ENCODE measurements at regions not wholly inside any gene's neighbourhood (a gene's known extent, or its start where the extent isn't known, plus 50 kb on each side); places are given as distances from the start of the nearest gene placed in this dataset.
"Not testable (repeated sequence)": the region's sequence is repeated elsewhere in the genome, so short reads cannot be mapped to it uniquely, and the experiment has no call there.

DNA sequence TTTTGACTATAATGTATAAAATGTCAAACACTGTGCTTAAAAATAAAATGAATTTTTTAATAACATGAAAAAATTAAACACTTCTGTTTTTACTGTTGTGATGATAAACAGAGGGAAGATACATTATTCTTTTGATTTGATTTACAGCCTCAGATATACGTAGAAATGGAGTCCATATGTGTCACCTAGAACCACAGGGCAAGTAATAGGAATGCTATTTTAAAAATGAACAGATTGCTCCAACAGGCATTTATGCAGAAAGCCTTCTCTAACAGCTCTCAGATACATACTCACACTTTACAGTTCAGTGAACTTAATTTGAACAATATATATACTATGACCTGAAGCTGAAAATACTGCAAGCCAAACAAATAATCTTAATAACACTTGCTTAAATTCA is 1551.0 kb downstream of the GRIK2 start:
- DNase-seq (ENCODE audit: extremely low spot score, insufficient read length, low read depth) (no peak), FAIRE-seq (no peak)

DNA sequence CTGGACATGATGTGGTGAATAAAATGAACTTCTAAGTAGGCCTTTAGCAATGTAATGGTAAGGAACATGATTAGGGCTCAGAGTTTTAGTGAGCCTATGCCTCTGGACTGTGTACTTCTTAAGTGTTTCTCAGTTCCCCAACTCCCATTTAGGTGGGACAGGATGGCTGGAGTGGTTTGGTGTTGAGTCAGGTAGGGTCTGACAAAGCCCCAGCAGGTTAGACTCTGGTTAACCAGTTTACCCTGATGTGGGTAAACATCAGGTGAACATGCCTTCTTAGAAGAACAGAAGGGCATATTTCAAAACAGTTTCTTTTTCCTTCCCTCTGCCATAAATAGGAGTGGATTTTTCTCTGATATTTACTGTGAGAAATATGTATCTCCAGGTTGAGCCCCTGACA is 1548.7 kb downstream of the GRIK2 start:
- FAIRE-seq (no peak), DNase-seq (ENCODE audit: extremely low spot score, insufficient read length, low read depth) (no peak)

DNA sequence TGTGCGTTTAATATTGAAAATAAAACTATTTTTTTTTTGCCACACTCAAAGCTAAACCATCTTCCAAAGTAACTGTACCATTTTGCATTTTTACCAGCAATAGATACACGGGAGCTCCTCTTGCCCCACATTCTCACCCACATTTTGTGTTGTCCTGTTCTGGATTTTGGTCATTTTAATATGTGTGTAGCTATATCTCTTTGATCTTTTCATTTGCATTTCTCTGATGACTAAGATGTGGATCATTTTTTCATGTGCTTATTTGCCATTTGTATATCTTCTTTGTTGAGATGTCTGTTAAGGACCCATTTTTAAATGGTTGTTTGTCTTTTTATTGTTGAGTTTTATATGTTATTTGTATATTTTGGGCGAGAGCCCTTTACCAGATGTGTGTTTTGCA is 1543.5 kb downstream of the GRIK2 start:
- FAIRE-seq (no peak), DNase-seq (ENCODE audit: extremely low spot score, insufficient read length, low read depth) (no peak)

DNA sequence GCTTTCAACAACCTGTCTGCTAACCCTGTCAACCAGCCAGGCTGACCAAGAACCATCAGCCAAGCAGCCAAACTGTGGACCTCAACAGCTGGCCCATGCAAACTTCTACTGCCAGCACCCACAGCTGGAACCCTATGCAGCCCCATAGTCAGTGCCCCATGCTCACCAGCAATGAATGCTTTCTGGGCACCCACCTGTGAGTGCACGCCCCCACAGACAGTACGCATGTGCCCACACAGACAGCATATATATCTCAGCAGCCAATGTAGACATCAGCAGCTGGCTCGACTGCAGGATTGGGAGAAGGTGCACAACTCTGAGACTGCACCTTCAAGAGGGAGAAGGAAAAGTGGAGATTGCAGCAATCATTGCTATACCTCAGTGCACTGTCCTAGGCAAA is 1534.6 kb downstream of the GRIK2 start:
- no peak for FAIRE-seq

DNA sequence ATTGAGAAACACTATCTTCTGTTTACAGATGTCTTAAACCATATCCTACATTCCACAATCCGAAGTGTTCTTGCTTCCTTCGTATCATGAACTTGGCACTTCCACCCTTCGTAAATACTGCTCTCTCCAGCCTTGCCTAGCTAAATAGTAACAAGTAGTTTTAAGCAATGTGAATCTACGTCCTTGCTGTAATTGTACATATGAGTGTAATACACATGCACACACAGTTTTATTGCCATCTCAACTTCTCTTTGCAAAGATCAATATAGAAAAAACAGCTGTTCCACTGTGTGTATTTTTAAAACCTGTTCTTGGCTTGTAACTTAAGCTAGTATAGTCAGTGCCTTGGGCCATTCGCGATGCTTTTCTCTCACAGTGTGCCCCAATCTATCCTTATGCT is 1524.7 kb downstream of the GRIK2 start:
- no peak for FAIRE-seq
- DNase-seq (ENCODE audit: extremely low spot score, insufficient read length, low read depth): no peak

More for the DNA sequence above, 1534.6 kb downstream of the GRIK2 start:
- DNase-seq (ENCODE audit: extremely low spot score, insufficient read length, low read depth): no peak

DNA sequence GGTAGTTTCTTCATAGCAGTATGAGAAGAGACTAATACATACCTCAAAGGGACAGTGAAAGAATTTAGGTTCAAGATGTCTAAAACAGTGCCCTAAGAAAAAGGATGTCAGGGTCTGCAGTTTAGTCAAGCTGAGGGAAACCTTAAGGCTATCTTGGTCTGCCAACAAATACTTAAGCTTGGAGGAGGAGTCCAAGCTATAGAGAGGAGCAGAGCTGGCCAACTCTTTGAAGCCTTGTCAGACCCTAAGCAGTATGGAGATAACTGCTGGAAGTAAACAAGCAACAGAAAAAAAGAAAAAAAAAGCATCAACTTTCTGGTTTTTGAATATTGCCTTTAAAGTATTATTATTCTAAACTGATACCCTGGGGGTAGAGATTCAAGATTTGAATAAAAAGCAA is 1518.1 kb downstream of the GRIK2 start:
- DNase-seq (ENCODE audit: extremely low spot score, insufficient read length, low read depth) (no peak), FAIRE-seq (no peak)

DNA sequence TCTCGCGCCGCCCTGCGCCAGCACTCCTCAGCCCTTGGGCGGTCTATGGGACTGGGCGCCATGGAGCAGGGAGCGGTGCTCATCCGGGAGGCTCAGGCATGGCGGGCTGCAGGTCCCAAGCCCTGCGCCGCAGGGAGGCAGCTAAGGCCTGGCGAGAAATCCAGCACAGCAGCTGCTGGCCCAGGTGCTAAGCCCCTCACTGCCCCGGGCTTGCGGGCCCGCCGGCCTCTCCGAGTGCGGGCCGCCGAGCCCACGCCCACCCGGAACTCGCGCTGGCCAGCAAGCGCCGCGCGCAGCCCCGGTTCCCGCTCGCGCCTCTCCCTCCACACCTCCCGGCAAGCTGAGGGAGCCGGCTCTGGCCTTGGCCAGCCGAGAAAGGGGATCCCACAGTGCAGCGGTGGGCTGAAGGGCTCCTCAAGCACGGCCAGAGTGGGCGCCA is 1517.2 kb downstream of the GRIK2 start:
- not testable (repeated sequence) for FAIRE-seq; DNase-seq (ENCODE audit: extremely low spot score, insufficient read length, low read depth)

DNA sequence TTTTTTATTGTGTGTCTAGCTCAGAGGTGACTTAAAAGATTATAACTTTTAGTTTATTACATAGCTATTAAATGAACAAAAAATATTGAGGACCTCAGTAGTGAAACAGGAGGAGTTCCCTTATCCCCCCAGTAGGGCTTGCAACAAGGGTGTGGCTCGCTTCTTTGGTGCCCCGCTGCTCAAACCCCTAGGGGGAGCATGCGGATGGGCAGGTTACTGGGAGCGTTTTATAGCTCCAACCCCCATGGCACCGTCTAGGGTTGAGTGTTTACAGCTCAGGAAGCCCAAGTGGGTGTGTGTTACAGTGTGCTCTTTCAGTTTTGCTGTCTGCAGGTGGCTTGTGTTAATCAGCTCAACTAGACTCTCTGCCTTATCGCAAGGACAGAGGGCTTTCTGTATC is 1513.7 kb downstream of the GRIK2 start:
- DNase-seq (ENCODE audit: extremely low spot score, insufficient read length, low read depth) (no peak), FAIRE-seq (no peak)

DNA sequence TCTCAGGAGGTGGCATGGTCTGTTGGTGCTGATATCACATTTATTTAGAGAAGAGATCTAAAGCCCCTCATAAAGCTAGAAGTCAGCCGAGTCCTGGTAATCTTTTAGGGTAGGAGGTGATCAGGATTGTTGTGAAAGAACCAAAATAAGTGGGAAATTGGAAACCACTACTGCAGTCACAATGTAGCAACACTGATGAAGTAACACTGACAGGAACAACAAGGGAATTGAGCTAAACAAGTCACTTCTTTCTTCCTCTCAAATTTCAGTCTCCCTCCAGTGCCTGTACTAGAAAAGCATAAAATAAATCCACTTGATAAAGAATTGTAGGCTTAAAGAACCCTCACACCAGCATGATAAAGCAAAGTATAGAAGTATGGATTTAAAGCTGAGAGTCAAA is 1509.0 kb downstream of the GRIK2 start:
- no peak for DNase-seq (ENCODE audit: extremely low spot score, insufficient read length, low read depth)

DNA sequence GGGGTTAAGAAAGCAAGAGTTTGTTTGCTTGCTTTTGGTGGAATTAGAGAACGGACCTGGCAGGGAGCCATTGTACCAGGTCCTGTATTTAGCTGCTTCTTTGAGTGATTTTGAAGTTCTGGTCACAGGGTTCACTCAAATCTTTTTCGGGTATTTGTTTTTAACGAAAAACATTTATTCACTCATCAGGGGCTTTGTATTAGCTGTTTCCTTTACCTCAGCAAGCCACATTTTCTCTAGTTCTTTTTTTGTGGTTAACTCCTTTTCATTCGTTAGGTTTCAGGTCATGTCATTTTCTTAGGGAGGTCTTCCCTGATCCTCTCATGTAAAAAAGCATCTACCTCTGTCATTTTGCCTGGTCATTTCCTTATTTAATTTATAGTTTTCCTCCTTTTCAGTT is 1502.2 kb downstream of the GRIK2 start:
- FAIRE-seq: no peak

More for the DNA sequence above, 1509.0 kb downstream of the GRIK2 start:
- FAIRE-seq: no peak

DNA sequence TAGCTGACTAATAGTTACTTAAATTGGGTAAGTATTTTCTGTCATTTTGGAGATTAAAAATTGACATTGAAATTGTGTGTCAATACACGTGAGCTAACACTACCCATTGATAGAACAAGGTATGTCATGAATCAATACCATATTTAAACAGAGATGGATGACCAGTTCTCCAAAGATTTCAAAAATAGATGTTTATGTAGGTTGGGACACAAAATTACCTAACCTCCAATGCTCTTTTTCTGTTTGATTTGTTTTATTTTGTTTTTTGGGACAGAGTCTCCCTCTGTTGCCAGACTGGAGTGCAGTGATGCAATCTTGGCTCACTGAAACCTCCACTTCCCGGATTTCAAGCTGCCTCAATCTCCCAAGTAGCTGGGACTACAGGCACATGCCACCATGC is 1491.7 kb downstream of the GRIK2 start:
- no peak for FAIRE-seq

More for the DNA sequence above, 1502.2 kb downstream of the GRIK2 start:
- no peak for DNase-seq (ENCODE audit: extremely low spot score, insufficient read length, low read depth)

DNA sequence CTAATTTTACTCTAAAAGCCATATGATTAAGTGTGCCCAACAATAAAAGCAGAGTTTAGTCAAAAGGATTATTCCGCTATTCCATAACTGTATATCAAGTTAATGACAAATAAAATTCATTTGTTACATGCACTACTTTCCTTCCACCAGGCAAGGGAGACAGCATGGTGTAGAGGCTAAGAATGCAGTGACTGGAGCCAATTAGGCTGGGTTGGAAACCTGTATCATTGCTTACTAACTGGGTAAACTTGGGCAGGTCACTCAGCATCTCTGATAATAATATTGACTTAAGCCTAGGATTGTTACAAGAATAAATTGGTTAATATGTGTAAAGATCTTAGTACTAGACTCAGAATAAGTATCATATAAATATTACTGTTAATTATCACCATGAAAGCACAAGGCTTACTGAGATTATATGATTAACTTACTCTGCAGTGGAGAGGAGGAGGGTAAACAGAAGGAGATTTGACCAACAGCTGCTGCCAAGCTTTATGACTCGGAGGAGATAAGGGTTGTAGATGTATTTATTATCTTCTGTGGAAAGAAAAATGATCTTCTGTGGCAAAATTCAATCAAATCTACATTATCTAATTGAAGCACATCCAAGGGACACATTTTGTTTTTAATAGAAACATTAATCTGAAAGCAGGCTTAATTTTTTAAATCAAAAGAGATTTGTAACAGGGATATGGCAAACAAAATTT is 1459.9 kb downstream of the GRIK2 start:
- FAIRE-seq: no peak
- DNase-seq (ENCODE audit: extremely low spot score, insufficient read length, low read depth): no peak

More for the DNA sequence above, 1491.7 kb downstream of the GRIK2 start:
- no peak for DNase-seq (ENCODE audit: extremely low spot score, insufficient read length, low read depth)

DNA sequence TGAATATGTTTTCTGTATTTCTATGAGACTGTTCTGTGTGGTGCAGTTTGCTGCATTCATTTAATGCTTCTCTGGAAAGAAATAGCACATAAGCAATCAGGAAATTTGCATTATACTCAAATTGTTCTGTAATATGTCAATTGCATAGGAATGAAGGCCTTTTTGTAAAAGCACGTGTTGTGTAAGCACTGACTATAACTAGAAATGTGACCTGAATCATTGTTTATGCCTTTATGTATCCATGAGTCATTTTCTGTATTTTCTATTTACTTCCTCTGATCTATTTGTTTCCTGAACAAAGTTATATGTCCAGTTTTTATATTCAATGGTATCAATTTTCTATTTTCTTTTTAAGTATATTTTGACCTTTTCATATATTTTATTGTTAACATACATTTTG is 1455.3 kb downstream of the GRIK2 start:
- DNase-seq (ENCODE audit: extremely low spot score, insufficient read length, low read depth) (no peak), FAIRE-seq (no peak)

DNA sequence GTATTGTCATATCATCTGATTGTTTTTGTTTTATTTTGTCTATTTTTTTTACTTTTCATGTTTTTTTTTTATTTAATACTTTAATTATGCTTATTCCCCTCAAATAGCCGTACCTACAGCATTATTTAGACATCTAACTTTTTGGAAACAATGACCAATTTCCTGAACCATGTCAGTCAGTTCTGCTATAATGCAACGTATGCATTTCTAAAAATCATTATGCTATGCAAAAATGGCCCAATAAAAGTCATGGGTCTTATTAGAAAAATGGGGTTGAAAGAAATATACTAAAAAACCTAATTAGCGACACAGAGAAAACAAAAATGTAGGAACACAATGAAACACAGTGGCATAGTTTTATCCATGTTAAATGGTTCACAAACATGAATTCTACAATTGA is 1454.7 kb downstream of the GRIK2 start:
- DNase-seq (ENCODE audit: extremely low spot score, insufficient read length, low read depth) (no peak), FAIRE-seq (no peak)

DNA sequence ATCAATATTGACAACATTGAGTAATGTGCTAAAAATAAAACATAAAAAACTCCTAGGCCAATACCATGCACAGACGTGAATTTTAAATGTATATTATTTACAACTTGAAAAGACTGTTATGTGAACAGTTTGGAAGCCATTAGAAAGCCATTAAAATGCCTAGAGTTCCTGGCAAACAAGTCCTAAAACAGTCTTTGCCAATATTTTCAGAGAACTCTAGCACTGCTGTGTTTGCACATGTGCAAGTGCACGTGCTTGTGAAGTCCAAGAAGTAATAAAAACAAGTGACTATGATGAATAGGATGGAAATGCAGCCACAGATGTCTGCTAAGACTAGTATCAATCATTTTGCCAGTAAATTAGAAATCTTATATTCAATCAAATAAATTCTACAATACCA is 1447.6 kb downstream of the GRIK2 start:
- DNase-seq (ENCODE audit: extremely low spot score, insufficient read length, low read depth) (no peak), FAIRE-seq (no peak)

DNA sequence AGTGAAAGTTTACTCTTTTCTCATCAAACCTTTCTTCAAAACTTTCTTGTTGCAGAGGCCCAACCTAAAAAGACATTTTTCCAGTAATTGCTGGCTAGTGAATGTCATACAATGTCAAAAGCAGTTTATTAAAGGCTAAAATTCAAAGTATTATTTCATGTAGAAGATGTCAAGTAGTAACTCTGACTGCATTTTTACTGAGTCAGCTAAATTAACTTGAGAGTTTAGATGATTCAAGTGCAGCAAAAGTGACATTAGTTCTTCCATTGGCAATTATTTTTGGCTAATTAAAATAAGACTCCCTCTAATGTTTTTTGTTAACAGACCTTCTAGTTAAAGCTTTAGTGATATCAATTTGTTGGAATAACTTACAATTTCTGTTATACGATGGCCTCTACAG is 1438.5 kb downstream of the GRIK2 start:
- FAIRE-seq: no peak
- DNase-seq (ENCODE audit: extremely low spot score, insufficient read length, low read depth): no peak

DNA sequence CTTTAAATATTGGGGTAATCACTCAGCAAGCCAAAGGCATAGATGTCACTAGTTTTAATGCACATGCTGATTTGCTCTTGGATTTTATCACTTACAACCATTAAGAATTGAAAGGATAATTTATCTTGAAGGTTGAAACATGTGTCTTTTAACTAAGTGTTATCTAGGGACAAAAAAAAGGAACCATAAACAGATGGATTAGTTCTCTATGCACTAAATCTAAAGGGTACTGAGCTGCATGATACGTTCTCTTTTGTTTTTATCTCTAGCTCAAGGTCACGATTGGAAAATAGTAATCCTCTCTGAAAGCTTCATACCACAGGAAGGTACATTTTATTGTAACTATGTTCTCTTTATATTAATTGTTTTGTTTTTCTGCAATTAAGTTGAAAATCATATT is 1426.6 kb downstream of the GRIK2 start:
- FAIRE-seq (no peak), DNase-seq (ENCODE audit: extremely low spot score, insufficient read length, low read depth) (no peak)

DNA sequence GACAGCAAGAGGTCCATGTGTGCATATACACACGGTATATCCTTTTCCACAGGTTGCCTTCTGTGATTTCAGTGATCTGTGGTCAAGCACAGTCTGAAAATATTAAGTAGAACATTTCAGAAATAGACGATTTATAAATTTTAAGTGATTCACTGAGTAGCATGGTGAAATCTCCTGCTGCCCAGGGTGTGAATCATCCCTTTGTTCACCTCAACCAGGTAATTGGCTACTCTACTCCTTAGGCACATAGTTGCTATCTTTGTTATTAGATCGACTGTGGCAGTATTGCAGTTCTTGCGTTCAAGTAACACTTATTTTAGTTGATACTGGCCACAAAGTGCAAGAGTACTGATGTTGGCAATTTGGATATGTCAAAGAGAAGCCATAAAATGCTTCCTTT is 1421.7 kb downstream of the GRIK2 start:
- FAIRE-seq (no peak), DNase-seq (ENCODE audit: extremely low spot score, insufficient read length, low read depth) (no peak)

DNA sequence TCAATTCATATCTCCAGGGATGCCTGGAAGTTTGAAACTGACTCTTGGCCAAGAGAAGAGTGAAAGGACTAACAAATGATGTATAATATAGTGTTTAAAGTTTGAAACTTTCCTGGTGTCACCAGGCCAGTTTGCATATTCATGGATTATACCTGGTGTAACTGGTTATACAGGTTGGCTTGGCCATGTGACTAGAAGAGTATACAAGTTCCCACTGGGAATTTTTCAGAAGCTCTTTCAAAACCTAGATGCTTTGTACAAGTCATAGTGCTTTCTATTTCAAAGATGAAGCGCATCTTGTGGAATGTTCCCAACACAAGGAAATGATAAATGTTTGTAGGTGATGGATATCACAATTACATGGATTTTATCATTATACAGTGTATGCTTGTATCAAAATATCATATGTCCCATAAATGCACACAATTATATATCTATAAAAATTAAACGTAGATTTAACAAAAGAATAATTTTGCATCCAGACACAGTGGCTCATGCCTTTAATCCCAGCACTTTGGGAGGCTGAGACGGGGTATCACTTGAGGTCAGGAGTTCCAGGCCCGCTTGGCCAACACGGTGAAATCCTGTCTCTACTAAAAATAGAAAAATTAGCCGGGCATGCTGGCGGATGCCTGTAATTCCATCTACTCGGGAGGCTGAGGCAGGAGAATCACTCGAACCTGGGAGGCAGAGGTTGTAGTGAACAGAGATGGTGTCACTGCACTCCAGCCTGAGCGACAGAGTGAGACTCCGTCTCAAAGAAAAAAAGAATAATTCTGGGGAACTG is 1420.2 kb downstream of the GRIK2 start:
- DNase-seq (ENCODE audit: extremely low spot score, insufficient read length, low read depth) (no peak), FAIRE-seq (no peak)

DNA sequence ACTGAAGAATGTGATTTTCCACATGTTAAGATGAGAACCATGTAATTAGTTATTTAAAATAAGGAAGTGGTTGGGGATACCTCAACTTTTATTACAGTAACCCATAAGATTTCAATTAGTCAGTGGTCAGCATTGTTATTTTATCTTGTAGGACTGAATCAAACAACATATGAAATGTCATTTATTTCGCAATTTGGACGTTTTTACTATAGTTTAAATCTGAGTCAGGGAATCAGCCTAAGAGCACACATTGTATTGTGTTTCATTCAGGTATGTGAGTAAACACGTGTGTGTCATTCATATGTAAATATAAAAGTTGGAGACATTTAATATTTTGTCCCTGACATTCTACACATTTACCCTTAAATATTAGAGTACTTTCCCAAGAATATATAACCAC is 1418.7 kb downstream of the GRIK2 start:
- no peak for DNase-seq (ENCODE audit: extremely low spot score, insufficient read length, low read depth)

DNA sequence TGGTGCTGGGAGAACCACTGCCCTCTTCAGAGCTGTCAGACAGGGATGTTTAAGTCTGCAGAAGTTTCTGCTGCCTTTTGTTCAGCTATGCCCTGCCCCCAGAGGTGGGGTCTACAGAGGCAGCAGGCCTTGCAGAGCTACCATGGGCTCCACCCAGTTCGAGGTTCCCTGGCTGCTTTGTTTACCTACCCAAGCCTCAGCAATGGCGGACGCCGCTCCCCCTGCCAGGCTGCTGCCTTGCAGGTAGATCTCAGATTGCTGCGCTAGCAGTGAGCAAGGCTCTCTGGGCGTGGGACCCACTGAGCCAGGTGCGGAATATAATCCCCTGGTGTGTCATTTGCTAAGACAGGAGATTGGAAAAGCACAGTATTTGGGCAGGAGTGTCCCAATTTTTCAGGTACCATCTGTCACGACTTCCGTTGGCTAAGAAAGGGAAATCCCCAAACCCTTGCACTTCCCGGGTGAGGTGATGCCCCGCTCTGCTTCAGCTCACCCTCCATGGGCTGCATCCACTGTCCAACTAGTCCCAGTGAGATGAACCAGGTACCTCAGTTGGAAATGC is 1415.5 kb downstream of the GRIK2 start:
- FAIRE-seq; DNase-seq (ENCODE audit: extremely low spot score, insufficient read length, low read depth): not testable (repeated sequence)

More for the DNA sequence above, 1418.7 kb downstream of the GRIK2 start:
- no peak for FAIRE-seq
